CD14-positive monocyte (primary cell): ENCODE measurements at regions not wholly inside any gene's neighbourhood (a gene's known extent, or its start where the extent isn't known, plus 50 kb on each side); places are given as distances from the start of the nearest gene placed in this dataset.

Experiments
- DNase-seq, 3 donors: peaks; one replicate each; pipeline ENCODE4 v3.0.0-alpha.2; 2011 to 2022
- H2AFZ ChIP-seq: 2 replicates; pipeline ENCODE4 v1.6.0; 2012; ENCODE audit warnings: mild to moderate bottlenecking, low read depth, low read length, inconsistent platforms; ENCODE audit not compliant: insufficient read depth, poor library complexity, severe bottlenecking
- H3K27ac ChIP-seq, 2 donors: 1 replicate in 1 of 2; 2 replicates in 1 of 2; pipeline ENCODE4 v1.5.1; 2012 to 2013; ENCODE audit warnings: low read length in 2 of 2, control low read depth in 1 of 2, inconsistent platforms in 1 of 2, low read depth in 1 of 2, mild to moderate bottlenecking in 1 of 2
- H3K27me3 ChIP-seq, 2 donors: one replicate each; pipeline versions ENCODE4 v1.6.0 to v1.6.1; 2011 to 2013; ENCODE audit warnings: low read length in 2 of 2; ENCODE audit not compliant: control insufficient read depth in 2 of 2, insufficient read depth in 2 of 2
- H3K36me3 ChIP-seq, 2 donors: replicated peaks in 1 of 2; 1 replicate in 1 of 2; 2 replicates in 1 of 2; pipeline versions ENCODE4 v1.5.1 to v1.6.1; 2012 to 2013; ENCODE audit warnings: low read length in 2 of 2, control low read depth in 1 of 2, inconsistent platforms in 1 of 2, mild to moderate bottlenecking in 1 of 2; ENCODE audit not compliant: insufficient read depth in 2 of 2, control insufficient read depth in 1 of 2
- H3K4me1 ChIP-seq, 2 donors: 1 replicate in 1 of 2; 2 replicates in 1 of 2; pipeline versions ENCODE4 v1.5.1 to v1.6.1; 2012 to 2013; ENCODE audit warnings: low read length in 2 of 2, control low read depth in 1 of 2, inconsistent platforms in 1 of 2, mild to moderate bottlenecking in 1 of 2, moderate library complexity in 1 of 2; ENCODE audit not compliant: insufficient read depth in 2 of 2, control insufficient read depth in 1 of 2
- H3K4me2 ChIP-seq: replicated peaks from 2 replicates; pipeline ENCODE3; 2012; ENCODE audit warnings: low read length, moderate library complexity, mild to moderate bottlenecking; ENCODE audit not compliant: poor library complexity, severe bottlenecking; ENCODE audit errors: extremely low read depth
- H3K4me3 ChIP-seq, 3 experiments: fragments of 200-600 bp in 1 of 3; sonication (generic) in 1 of 3; replicated peaks in 1 of 3; 1 replicate in 2 of 3; 2 replicates in 1 of 3; pipeline ENCODE4 v1.5.1; 2011 to 2013; ENCODE audit warnings: low read length in 3 of 3, mild to moderate bottlenecking in 3 of 3, control low read depth in 2 of 3, low read depth in 2 of 3, inconsistent platforms in 1 of 3, moderate library complexity in 1 of 3
- H3K79me2 ChIP-seq: 2 replicates; pipeline ENCODE4 v1.6.0; 2012; ENCODE audit warnings: mild to moderate bottlenecking, control low read depth, inconsistent platforms, low read length, moderate library complexity; ENCODE audit not compliant: insufficient read depth
- H3K9ac ChIP-seq: 2 replicates; pipeline ENCODE4 v1.6.0; 2017; ENCODE audit warnings: low read length, mild to moderate bottlenecking; ENCODE audit not compliant: insufficient read depth, poor library complexity, severe bottlenecking
- H3K9me3 ChIP-seq, 2 donors: replicated peaks in 1 of 2; 1 replicate in 1 of 2; 2 replicates in 1 of 2; pipeline versions ENCODE4 v1.5.1 to v1.6.1; 2012 to 2013; ENCODE audit warnings: low read length in 2 of 2, control low read depth in 1 of 2; ENCODE audit not compliant: control insufficient read depth in 1 of 2, insufficient read depth in 1 of 2
- H4K20me1 ChIP-seq: 2 replicates; pipeline ENCODE4 v1.6.0; 2012; ENCODE audit warnings: mild to moderate bottlenecking, low read length, control low read depth, moderate library complexity; ENCODE audit not compliant: insufficient read depth
- H3K27ac Mint-ChIP-seq, 7 donors: one replicate each; pipeline ENCODE4 v1.8.0; 2020; ENCODE audit warnings: mild to moderate bottlenecking in 7 of 7, mixed read lengths in 7 of 7, moderate library complexity in 6 of 7, inconsistent platforms in 2 of 7
- H3K27me3 Mint-ChIP-seq, 3 donors: one replicate each; pipeline ENCODE4 v1.8.0; 2021 to 2022; ENCODE audit warnings: low read depth in 3 of 3, mild to moderate bottlenecking in 3 of 3, mixed read lengths in 3 of 3, moderate library complexity in 3 of 3, inconsistent platforms in 1 of 3
- H3K36me3 Mint-ChIP-seq, 2 donors: one replicate each; pipeline ENCODE4 v1.8.0; 2020; ENCODE audit warnings: mixed read lengths in 2 of 2, inconsistent platforms in 1 of 2, mild to moderate bottlenecking in 1 of 2
- H3K4me1 Mint-ChIP-seq: one replicate; pipeline ENCODE4 v1.8.0; 2020; ENCODE audit warnings: mild to moderate bottlenecking, mixed read lengths
- H3K4me3 Mint-ChIP-seq, 2 donors: one replicate each; pipeline ENCODE4 v1.8.0; 2020; ENCODE audit warnings: mild to moderate bottlenecking in 2 of 2, mixed read lengths in 2 of 2, moderate library complexity in 1 of 2
- H3K9me3 Mint-ChIP-seq, 7 donors: one replicate each; pipeline ENCODE4 v1.8.0; 2020 to 2022; ENCODE audit warnings: mixed read lengths in 7 of 7, mild to moderate bottlenecking in 6 of 7, moderate library complexity in 6 of 7, inconsistent platforms in 2 of 7
- WGBS: methylation state at CpG from one replicate; pipeline ENCODE4 v1.1.5; 2013; ENCODE audit warnings: missing lambda C conversion rate; ENCODE audit not compliant: insufficient coverage; 5-methylcytosine and 5-hydroxymethylcytosine counted together
- intact Hi-C, 2 donors: fragments of 100-400 bp; cut with micrococcal nuclease; formaldehyde crosslinking; loops; one replicate each; pipeline versions ENCODE4 v1.15.0 to v1.15.1; 2023
- TF ChIP-seq, protein P1 (sequence below): fragments of 200-600 bp; IDR thresholded peaks from one replicate; pipeline ENCODE4 v1.8.0; 2022; ENCODE audit warnings: antibody characterized with exemption, mild to moderate bottlenecking

DNA sequence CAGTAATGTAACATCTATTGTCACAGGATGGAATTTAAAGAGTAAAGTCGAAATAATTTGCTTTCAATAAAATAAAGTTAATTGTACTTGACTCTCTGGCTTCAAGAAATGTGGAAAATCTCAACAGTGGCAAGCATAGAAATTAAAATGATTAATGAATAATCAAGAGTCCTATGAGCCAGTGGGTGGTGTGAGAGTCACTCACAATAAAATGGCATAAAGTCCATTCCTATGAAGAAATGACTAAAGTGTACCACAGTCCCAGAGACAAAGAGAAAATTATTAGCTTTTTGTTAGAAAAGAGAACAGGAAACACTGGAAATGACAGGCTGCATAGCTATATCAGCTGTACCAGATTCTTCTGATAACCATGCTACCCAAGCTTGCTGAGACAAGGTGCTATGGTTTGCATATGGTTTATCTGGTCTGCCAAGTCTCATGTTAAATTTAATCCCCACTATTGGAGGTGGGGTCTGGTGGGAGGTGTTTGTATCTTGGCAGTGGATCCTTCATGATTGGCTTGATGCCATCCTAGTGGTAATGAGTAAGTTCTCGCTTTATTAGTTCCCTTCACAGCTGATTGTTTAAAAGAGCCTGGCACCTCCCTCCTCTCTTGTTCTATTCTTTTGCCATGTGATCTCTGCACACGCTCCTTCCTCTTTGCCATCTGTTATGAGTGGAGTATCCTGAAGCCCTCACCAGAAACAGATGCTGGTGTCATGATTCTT, 647.7 kb upstream of the ITGA1 start:
- Histone ChIP-seq H3K79me2 (no peaks in the 10 kb centered on the region), H3K9me3 (no peaks in the 10 kb centered on the region), H3K4me3 (no peak overlapping the region), H3K27me3 (no peaks in the 10 kb centered on the region), H3K27ac (no peak overlapping the region), H3K36me3 (no peaks in the 10 kb centered on the region), H2AFZ (no peak overlapping the region), H3K9ac (no peak overlapping the region), H3K4me2 (no peak overlapping the region), H3K4me1 (no peaks in the 10 kb centered on the region), H4K20me1 (no peaks in the 10 kb centered on the region)
- H3K9me3 Mint-ChIP-seq = peaks cover 0 to 9% (median 3%) of the 10 kb centered on the region in 7 donors
- no peak overlapping the region for H3K4me3 Mint-ChIP-seq
- WGBS = no CpG with 5 or more reads among the region's 3 CpGs
- TF ChIP-seq, protein P1, sequence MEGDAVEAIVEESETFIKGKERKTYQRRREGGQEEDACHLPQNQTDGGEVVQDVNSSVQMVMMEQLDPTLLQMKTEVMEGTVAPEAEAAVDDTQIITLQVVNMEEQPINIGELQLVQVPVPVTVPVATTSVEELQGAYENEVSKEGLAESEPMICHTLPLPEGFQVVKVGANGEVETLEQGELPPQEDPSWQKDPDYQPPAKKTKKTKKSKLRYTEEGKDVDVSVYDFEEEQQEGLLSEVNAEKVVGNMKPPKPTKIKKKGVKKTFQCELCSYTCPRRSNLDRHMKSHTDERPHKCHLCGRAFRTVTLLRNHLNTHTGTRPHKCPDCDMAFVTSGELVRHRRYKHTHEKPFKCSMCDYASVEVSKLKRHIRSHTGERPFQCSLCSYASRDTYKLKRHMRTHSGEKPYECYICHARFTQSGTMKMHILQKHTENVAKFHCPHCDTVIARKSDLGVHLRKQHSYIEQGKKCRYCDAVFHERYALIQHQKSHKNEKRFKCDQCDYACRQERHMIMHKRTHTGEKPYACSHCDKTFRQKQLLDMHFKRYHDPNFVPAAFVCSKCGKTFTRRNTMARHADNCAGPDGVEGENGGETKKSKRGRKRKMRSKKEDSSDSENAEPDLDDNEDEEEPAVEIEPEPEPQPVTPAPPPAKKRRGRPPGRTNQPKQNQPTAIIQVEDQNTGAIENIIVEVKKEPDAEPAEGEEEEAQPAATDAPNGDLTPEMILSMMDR = no peak
- H3K4me1 Mint-ChIP-seq = no peaks in the 10 kb centered on the region
- DNase-seq = no peak
- intact Hi-C loops = no loop called here
- no peak overlapping the region for H3K27ac Mint-ChIP-seq
- H3K27me3 Mint-ChIP-seq = no peaks in the 10 kb centered on the region
- H3K36me3 Mint-ChIP-seq = no peaks in the 10 kb centered on the region

DNA sequence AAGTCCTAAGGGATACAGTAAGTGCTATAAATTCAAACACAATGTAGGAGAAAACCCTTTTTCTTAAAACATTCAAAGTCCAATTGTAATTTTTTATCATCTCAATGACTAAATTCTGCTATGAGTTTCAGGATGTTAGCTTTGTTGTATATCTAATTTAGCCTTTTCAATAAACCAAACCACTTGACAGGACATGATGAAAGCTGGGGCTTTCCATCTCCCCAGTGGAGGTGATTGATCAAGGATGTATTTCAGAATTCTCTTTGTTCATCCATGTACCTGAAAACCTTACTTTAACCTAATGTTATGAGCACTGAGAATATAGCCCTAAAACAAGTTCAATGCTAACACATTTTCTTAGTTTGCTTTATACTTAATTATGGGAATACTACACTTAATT, 639.0 kb upstream of the ITGA1 start:
- H3K4me1 Mint-ChIP-seq = no peaks in the 10 kb centered on the region
- Histone ChIP-seq H3K4me3 (no peak overlapping the region), H3K27me3 (no peaks in the 10 kb centered on the region), H3K36me3 (no peaks in the 10 kb centered on the region), H3K9ac (no peak overlapping the region), H3K27ac (no peak overlapping the region), H3K9me3 (no peaks in the 10 kb centered on the region), H3K79me2 (no peaks in the 10 kb centered on the region), H2AFZ (no peak overlapping the region), H4K20me1 (no peaks in the 10 kb centered on the region), H3K4me2 (no peak overlapping the region), H3K4me1 (no peaks in the 10 kb centered on the region)
- no peaks in the 10 kb centered on the region for H3K36me3 Mint-ChIP-seq
- intact Hi-C loops = no loop called here
- H3K27ac Mint-ChIP-seq = no peak overlapping the region
- TF ChIP-seq, protein P1 = no peak
- no peaks in the 10 kb centered on the region for H3K27me3 Mint-ChIP-seq
- no peak overlapping the region for H3K4me3 Mint-ChIP-seq
- H3K9me3 Mint-ChIP-seq = no peaks in the 10 kb centered on the region
- DNase-seq = no peak
